DMS53 (cell line): ENCODE measurements at regions not wholly inside any gene's neighbourhood (a gene's known extent, or its start where the extent isn't known, plus 50 kb on each side); places are given as distances from the start of the nearest gene placed in this dataset.
A peak's percentile ranks its signal among the peaks of the same experiment; 100 is the strongest.

ENCODE experiments used
- DNase-seq: peaks from one replicate; lab custom pipeline; 2025; lab: John Stamatoyannopoulos, UW

DNA sequence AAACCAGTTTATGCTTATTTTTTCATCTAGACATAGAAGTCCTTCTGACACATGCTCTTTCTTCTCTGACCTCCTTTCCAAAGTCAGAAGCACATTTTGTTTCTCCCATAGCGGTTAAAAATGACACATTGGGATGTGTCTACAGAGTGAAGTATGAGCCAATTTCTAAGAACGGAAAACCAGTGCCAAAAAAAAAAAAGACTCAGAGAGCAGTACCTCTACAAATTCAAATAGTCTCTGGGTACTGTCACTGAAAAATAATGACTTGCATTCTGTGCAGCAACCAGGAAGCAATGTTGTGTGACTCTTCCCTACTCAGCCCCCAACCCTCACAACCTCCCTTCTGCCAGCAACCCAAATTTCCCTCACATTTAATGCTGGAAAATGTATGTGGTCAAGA, 145.5 kb upstream of the PMFBP1 start:
- DNase-seq = no peak

DNA sequence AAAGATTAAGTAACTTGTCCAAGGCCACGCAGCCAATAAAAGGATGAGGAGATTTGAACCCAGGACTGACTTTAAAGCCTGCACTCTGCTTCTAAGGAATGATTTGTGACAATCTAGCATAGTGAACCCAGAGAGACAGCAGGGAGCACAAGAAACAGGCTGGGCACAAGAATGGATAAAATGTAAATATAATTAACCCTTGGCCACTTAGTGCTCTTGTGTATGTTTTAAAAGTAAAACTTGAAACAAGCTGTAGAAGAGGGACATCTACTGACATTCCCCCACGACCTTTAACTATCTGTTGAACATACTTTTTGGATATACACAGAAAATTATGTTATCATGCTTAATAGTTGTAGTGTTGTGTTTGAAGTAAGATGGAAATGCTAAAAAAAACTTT, 141.9 kb upstream of the PMFBP1 start:
- DNase-seq = no peak

- no peak for DNase-seq
These were observed 140.9 kb upstream of the PMFBP1 start for GRCh38 chr16:72312828-72313227.

DNA sequence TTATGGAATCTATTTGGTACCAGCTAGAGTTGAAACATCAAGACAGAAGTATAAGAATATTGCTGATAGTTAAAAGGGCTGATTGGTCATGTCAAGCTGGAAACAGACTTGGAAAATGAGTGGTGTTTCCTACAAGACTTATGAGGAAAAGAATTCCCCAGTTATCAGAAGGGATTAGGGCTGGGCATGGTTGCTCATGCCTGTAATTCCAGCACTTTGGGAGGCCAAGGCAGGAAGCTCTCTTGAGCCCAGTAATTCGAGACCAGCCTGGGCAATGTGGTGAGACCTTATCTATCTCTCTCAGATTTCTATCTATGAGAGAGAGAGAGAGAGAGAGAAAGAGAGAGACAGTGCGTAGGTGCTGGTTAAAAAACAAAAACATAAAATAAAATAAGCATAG, 139.5 kb upstream of the PMFBP1 start:
- no peak for DNase-seq

- DNase-seq = no peak
These were observed 137.0 kb upstream of the PMFBP1 start for GRCh38 chr16:72309001-72309400.

- no peak for DNase-seq
These were observed 136.4 kb upstream of the PMFBP1 start for GRCh38 chr16:72308396-72308795.

DNA sequence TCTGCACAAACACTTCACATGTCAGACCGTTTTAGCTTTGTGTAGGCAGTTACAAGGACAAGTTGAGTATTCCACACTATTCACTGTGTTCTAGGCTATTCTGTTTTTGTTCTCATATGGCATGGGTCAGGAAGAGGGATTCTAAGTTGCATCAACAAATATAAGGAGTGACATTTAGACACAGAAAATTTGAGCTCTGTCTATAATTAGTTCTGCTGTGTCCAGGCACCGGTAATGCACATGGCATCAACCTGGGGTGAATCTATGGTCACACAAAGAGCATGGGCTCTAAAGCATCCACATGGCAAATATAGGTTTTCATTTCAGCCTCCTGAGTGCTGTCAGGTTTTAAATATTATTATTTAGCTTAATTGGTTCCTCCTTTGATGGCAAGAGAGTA, 130.4 kb upstream of the PMFBP1 start:
- DNase-seq = no peak

DNA sequence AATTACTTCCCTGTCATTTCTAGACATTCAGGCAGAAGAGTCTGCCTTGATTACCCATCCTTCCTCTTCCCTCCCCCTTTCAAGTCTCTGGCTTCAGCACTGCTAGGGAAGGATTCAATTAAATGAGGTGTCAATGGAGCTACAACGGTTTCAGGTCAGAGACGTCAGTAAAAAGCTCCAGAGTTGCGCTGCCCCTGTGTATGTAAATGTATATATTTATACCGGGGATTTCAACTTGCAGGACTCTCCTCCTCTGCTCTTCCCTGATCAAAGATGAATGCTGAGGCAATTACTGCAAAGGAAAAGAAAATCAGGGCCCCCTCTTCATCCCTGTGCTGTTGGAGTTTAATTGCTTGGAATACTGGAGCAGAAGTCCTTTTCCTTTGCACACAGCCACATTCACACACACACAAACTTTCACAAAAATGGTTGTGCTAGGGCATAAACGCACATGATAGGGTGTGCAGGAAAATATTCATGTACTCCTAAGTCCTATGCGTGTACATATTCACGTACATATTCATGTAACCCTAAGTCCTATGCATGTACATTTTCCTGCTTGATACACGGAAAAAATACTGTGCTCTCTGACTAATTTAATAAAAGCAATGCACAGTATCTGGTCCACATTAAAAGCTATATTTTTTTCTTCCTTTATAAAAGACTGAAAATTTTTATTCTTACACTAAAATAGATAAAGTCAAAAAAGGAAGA, 129.7 kb upstream of the PMFBP1 start:
- DNase-seq = no peak

DNA sequence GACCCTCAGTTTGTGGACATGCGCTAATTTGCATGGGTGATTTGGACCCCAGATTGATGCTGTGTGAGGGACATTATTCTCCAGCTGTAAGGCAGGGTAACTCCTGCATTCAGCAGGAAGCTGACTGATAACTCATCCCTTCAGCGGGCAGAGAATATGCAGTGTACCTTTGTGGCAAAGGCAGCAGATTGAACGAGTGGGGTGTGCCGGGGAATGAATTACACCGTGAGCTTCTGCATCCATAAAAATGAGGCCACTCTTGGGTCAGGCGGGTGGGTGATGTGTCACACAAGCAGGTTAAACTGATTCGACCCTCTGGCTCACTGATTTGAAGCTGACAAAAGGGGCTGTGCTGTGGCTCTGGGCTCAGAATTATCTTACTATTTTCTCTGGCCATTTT, 128.9 kb upstream of the PMFBP1 start:
- DNase-seq = no peak

DNA sequence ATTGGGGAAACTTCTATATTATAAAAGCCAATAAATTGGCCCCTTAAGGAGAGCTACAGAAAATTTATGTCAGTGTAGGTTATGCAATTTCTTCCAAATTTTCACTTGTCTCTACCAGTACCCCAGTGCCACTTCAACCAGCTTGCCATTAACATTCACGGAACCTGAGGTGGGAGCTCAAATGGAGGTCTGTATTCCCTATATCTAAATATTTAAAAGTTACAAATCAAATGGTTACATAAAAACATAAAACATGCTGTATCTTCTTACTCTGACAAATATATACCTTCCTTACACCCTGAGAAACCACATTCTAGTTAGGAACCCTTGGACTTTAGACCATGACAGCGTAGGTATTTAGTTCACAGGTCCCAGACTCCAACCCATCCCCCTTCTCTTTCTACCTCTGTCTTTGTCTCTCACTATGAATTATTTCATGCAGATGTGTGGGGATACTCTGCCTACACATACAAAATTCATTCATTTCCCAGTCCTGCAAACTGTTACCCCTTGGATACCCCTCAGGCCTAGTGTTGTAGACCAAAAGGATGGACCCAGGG, 127.8 kb upstream of the PMFBP1 start:
- DNase-seq = no peak

DNA sequence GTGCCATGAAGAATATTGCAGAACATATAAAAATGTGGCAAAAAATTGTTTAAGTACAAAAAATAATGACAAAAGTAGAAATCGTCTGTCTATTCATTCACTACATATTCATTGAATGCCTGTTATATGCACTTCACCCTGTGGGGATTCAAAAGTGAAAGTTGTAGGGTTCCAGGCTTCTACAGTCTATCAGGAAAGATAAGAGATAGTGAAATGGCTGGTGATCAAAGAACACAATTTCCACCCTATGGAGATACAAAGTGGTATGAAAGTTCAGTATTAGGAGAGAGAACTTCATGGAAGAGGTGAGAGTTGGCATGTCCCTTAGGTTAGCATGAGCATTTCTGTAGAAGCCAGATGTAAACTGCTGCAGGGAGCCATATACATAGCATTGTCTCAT, 127.0 kb upstream of the PMFBP1 start:
- no peak for DNase-seq

GRCh38 chr16:72295914-72296313, 124.0 kb upstream of the PMFBP1 start:
- no peak for DNase-seq

GRCh38 chr16:72291531-72291981, 119.6 kb upstream of the PMFBP1 start:
- DNase-seq = peak; percentile 26

GRCh38 chr16:72291121-72291520, 119.2 kb upstream of the PMFBP1 start:
- DNase-seq = no peak

DNA sequence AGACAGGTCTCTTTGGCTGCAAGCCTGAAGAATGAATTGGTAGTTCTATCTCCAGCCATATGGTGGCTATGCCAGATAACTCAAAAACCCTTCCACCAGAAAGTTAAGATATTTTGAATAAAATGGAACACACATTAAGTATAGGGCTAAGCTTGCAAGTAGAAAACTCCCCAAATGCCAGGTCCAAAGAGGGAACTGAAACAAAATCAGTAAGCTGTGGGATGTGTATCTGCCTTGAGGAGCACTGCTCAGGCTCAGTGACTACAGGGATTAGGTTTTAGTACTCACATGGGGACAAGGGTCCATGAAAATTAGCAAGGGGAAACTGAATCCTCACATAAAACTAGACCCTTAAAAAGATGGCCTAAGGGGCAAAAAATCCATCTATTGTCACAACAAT, 115.7 kb upstream of the PMFBP1 start:
- no peak for DNase-seq

GRCh38 chr16:72286936-72287620, 115.1 kb upstream of the PMFBP1 start:
- DNase-seq = no peak

- no peak for DNase-seq
These were observed 113.8 kb upstream of the PMFBP1 start for GRCh38 chr16:72285728-72286127.

- no peak for DNase-seq
These were observed 113.4 kb upstream of the PMFBP1 start for GRCh38 chr16:72285324-72285723.

DNA sequence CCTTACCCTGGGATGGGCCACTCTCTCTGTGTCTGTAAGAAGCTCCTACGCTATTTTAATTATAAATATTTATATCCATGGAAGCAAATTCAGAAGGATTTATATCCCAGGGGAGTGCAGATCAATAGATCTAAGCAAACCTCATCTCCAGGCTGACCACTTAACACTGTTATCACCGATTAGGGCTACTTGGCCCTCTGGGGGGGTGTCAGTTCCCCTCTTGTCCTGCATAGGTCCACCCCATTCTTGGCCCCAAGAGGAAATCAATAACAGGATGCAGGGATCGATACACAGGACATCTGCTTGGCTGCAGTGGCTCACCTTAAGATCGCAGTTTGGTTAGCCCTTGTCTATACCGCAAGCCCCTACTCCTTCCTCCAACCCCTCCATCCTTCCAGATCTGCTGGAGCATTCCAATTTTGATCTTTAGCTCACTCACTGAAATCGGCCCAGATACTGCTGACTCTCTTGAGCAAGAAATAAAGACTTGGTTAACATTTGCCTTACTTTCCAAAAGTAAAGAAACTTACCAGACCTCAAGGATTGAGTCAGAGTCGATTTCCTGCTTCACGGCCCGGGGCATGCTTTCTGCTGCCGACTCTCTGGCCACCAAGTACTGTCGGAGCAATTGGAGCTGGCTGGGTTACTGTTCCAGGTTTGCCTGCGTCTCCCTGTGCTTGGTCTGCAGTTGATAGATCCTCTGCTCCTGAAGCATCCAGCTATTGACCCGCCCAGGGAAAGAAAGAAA, 112.3 kb upstream of the PMFBP1 start:
- DNase-seq = no peak

- no peak for DNase-seq
These were observed 110.4 kb upstream of the PMFBP1 start for GRCh38 chr16:72282362-72282761.

GRCh38 chr16:72278301-72278700, 106.3 kb upstream of the PMFBP1 start:
- no peak for DNase-seq

DNA sequence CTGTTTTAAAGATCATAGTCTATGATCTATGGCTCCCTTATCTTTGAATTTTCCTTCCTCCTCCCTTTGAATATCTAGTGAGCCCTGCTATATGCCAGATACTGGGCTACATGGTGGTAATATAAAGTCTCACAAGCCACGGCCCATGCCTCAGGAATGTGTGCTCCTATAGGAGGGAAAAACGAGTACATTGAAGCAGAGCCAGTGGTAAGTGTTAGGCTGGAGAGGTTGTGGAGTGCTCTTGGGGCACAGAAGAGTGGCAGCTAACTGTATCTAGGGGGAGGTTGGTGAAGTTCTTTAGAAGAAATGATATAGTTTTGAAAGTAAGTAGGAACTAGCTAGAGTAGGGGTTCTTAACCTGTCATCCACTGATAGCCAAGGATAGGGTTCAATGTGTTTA, 105.8 kb upstream of the PMFBP1 start:
- DNase-seq = no peak
